Activated T-helper 1 cell treated with anti-CD3 and anti-CD28 coated beads, Interleukin-12 subunit alpha, Interleukin-12 subunit beta, Interleukin-2, Interleukin-4 antibody, amounts not matched to agents 30 ng/mL and 10 ng/mL and 1 ng/mL, durations not matched to agents 14 hours and 24 hours and 36 hours (primary cell): ENCODE measurements at regions not wholly inside any gene's neighbourhood (a gene's known extent, or its start where the extent isn't known, plus 50 kb on each side); places are given as distances from the start of the nearest gene placed in this dataset.

Experiments
- DNase-seq: peaks from one replicate; pipeline ENCODE4 v3.0.0; 2021; ENCODE audit warnings: low spot score
- H3K27ac Mint-ChIP-seq: one replicate; pipeline ENCODE4 v1.8.0; 2021; ENCODE audit warnings: mild to moderate bottlenecking, mixed read lengths
- H3K27me3 Mint-ChIP-seq: one replicate; pipeline ENCODE4 v1.8.0; 2022; ENCODE audit warnings: mild to moderate bottlenecking, moderate library complexity, mixed read lengths; ENCODE audit not compliant: insufficient read depth
- H3K36me3 Mint-ChIP-seq: one replicate; pipeline ENCODE4 v1.8.0; 2021; ENCODE audit warnings: low read depth, mixed read lengths
- H3K4me1 Mint-ChIP-seq: one replicate; pipeline ENCODE4 v1.8.0; 2021; ENCODE audit warnings: low read depth, mixed read lengths
- H3K4me3 Mint-ChIP-seq: one replicate; pipeline ENCODE4 v1.8.0; 2021; ENCODE audit warnings: mild to moderate bottlenecking, moderate library complexity, mixed read lengths
- H3K9me3 Mint-ChIP-seq: one replicate; pipeline ENCODE4 v1.8.0; 2021; ENCODE audit warnings: mixed read lengths
- intact Hi-C: fragments of 100-400 bp; cut with micrococcal nuclease; formaldehyde crosslinking; loops from one replicate; pipeline ENCODE4 v1.15.1; 2024

GRCh38 chr1:172863031-172863430 is 187.7 kb downstream of the TNFSF18 start:
- intact Hi-C loops = no loop called here
- Mint-ChIP-seq H3K36me3 (no peaks in the 10 kb centered on the region), H3K4me3 (no peak overlapping the region), H3K27ac (no peak overlapping the region), H3K4me1 (peaks cover 5% of the 10 kb centered on the region), H3K27me3 (peaks cover 30% of the 10 kb centered on the region), H3K9me3 (no peaks in the 10 kb centered on the region)
- no peak for DNase-seq

- Mint-ChIP-seq H3K27me3 (peaks cover 27% of the 10 kb centered on the region), H3K4me1 (peaks cover 21% of the 10 kb centered on the region), H3K9me3 (no peaks in the 10 kb centered on the region), H3K36me3 (no peaks in the 10 kb centered on the region), H3K4me3 (no peak overlapping the region), H3K27ac (peak overlapping the region; percentile 10)
- no peak for DNase-seq
- intact Hi-C loops = loop anchor here (1.0 to 5.0 kb wide), 8 partner anchors 8 to 1290 kb away; partner anchors contain the start of genes RABGAP1L and TNFSF4
Observed at GRCh38 chr1:172867216-172867818, 183.4 kb downstream of the TNFSF18 start.

GRCh38 chr1:172870901-172871606 is 179.7 kb downstream of the TNFSF18 start:
- H3K27ac Mint-ChIP-seq = no peak overlapping the region

GRCh38 chr1:172874950-172875349 is 175.8 kb downstream of the TNFSF18 start:
- peaks cover 26% of the 10 kb centered on the region for H3K4me1 Mint-ChIP-seq
- peaks cover 7% of the 10 kb centered on the region for H3K9me3 Mint-ChIP-seq
- peaks cover 50% of the 10 kb centered on the region for H3K27me3 Mint-ChIP-seq
- no peak overlapping the region for H3K27ac Mint-ChIP-seq
- no peak overlapping the region for H3K4me3 Mint-ChIP-seq
- H3K36me3 Mint-ChIP-seq = no peaks in the 10 kb centered on the region
- no peak for DNase-seq
- intact Hi-C loops = loop anchor here (1.0 to 2.0 kb wide), 4 partner anchors 8 to 130 kb away; no protein-coding TSS in a partner anchor

More at GRCh38 chr1:172870901-172871606, 179.7 kb downstream of the TNFSF18 start:
- Mint-ChIP-seq H3K27me3 (peaks cover 39% of the 10 kb centered on the region), H3K36me3 (no peaks in the 10 kb centered on the region), H3K4me3 (no peak overlapping the region), H3K9me3 (no peaks in the 10 kb centered on the region), H3K4me1 (peaks cover 32% of the 10 kb centered on the region)
- no peak for DNase-seq
- intact Hi-C loops = loop anchor here (1.0 to 2.0 kb wide), 5 partner anchors 14 to 64 kb away; no protein-coding TSS in a partner anchor

- Mint-ChIP-seq H3K4me3 (no peak overlapping the region), H3K4me1 (peaks cover 17% of the 10 kb centered on the region), H3K9me3 (peaks cover 11% of the 10 kb centered on the region), H3K27me3 (peaks cover 54% of the 10 kb centered on the region), H3K36me3 (no peaks in the 10 kb centered on the region), H3K27ac (no peak overlapping the region)
- no peak for DNase-seq
- intact Hi-C loops = loop anchor here (1.0 to 2.0 kb wide), 4 partner anchors 7 to 131 kb away; no protein-coding TSS in a partner anchor
Observed at GRCh38 chr1:172875892-172876291, 174.8 kb downstream of the TNFSF18 start.

- intact Hi-C loops = loop anchor here (5.0 kb wide), 1 partner anchor 325 kb away; the partner anchor contains the start of gene TNFSF4
- Mint-ChIP-seq H3K36me3 (peaks cover 2% of the 10 kb centered on the region), H3K9me3 (peaks cover 11% of the 10 kb centered on the region), H3K27me3 (peaks cover 62% of the 10 kb centered on the region), H3K4me1 (peaks cover 14% of the 10 kb centered on the region), H3K27ac (no peak overlapping the region), H3K4me3 (no peak overlapping the region)
- DNase-seq = no peak
Observed at GRCh38 chr1:172882385-172882784, 168.4 kb downstream of the TNFSF18 start.

- H3K27me3 Mint-ChIP-seq = peaks cover 62% of the 10 kb centered on the region
- H3K4me3 Mint-ChIP-seq = no peak overlapping the region
- peaks cover 14% of the 10 kb centered on the region for H3K4me1 Mint-ChIP-seq
- peaks cover 11% of the 10 kb centered on the region for H3K9me3 Mint-ChIP-seq
- peaks cover 2% of the 10 kb centered on the region for H3K36me3 Mint-ChIP-seq
- H3K27ac Mint-ChIP-seq = peak overlapping the region; percentile 46
- intact Hi-C loops = loop anchor here (1.0 to 5.0 kb wide), 5 partner anchors 8 to 324 kb away; partner anchors contain the start of gene TNFSF4
- no peak for DNase-seq
Observed at GRCh38 chr1:172882791-172883386, 167.9 kb downstream of the TNFSF18 start.

GRCh38 chr1:172883387-172883791 is 167.4 kb downstream of the TNFSF18 start:
- peaks cover 11% of the 10 kb centered on the region for H3K9me3 Mint-ChIP-seq
- DNase-seq = no peak
- H3K27ac Mint-ChIP-seq = no peak overlapping the region
- intact Hi-C loops = loop anchor here (1.0 to 5.0 kb wide), 5 partner anchors 8 to 324 kb away; partner anchors contain the start of gene TNFSF4
- peaks cover 2% of the 10 kb centered on the region for H3K36me3 Mint-ChIP-seq
- no peak overlapping the region for H3K4me3 Mint-ChIP-seq
- peaks cover 65% of the 10 kb centered on the region for H3K27me3 Mint-ChIP-seq
- peaks cover 14% of the 10 kb centered on the region for H3K4me1 Mint-ChIP-seq

- Mint-ChIP-seq H3K4me1 (peaks cover 14% of the 10 kb centered on the region), H3K27ac (no peak overlapping the region), H3K4me3 (no peak overlapping the region), H3K27me3 (peaks cover 68% of the 10 kb centered on the region), H3K36me3 (peaks cover 2% of the 10 kb centered on the region), H3K9me3 (peaks cover 11% of the 10 kb centered on the region)
- no peak for DNase-seq
- intact Hi-C loops = loop anchor here (1.0 to 5.0 kb wide), 6 partner anchors 9 to 323 kb away; partner anchors contain the start of gene TNFSF4
Observed at GRCh38 chr1:172883844-172884243, 166.9 kb downstream of the TNFSF18 start.

- Mint-ChIP-seq H3K4me3 (no peak overlapping the region), H3K36me3 (peaks cover 2% of the 10 kb centered on the region), H3K27me3 (peaks cover 57% of the 10 kb centered on the region), H3K4me1 (peaks cover 14% of the 10 kb centered on the region), H3K27ac (no peak overlapping the region), H3K9me3 (peaks cover 4% of the 10 kb centered on the region)
- no peak for DNase-seq
- intact Hi-C loops = loop anchor here (2.0 kb wide), 1 partner anchor 15 kb away; no protein-coding TSS in a partner anchor
Observed at GRCh38 chr1:172885411-172885810, 165.3 kb downstream of the TNFSF18 start.

GRCh38 chr1:172885971-172886370 is 164.8 kb downstream of the TNFSF18 start:
- intact Hi-C loops = loop anchor here (2.0 kb wide), 1 partner anchor 15 kb away; no protein-coding TSS in a partner anchor
- Mint-ChIP-seq H3K9me3 (peaks cover 4% of the 10 kb centered on the region), H3K4me1 (peaks cover 14% of the 10 kb centered on the region), H3K36me3 (peaks cover 2% of the 10 kb centered on the region), H3K4me3 (no peak overlapping the region), H3K27me3 (peaks cover 51% of the 10 kb centered on the region), H3K27ac (no peak overlapping the region)
- DNase-seq = no peak

GRCh38 chr1:172887162-172887561 is 163.6 kb downstream of the TNFSF18 start:
- intact Hi-C loops = no loop called here
- DNase-seq = no peak
- peaks cover 4% of the 10 kb centered on the region for H3K36me3 Mint-ChIP-seq
- H3K9me3 Mint-ChIP-seq = peaks cover 4% of the 10 kb centered on the region
- no peak overlapping the region for H3K4me3 Mint-ChIP-seq
- no peak overlapping the region for H3K27ac Mint-ChIP-seq
- peaks cover 45% of the 10 kb centered on the region for H3K27me3 Mint-ChIP-seq
- peaks cover 14% of the 10 kb centered on the region for H3K4me1 Mint-ChIP-seq
